Skin epidermis (tissue), 12 donors: ENCODE measurements at regions not wholly inside any gene's neighbourhood (a gene's known extent, or its start where the extent isn't known, plus 50 kb on each side); places are given as distances from the start of the nearest gene placed in this dataset.
"Not testable (repeated sequence)": the region's sequence is repeated elsewhere in the genome, so short reads cannot be mapped to it uniquely, and the experiment has no call there.

ENCODE experiments used
- H3K27ac ChIP-seq, 21 experiments: fragments of 200-600 bp; sonication (generic) in 11 of 21; one replicate each; pipeline ENCODE4 v1.5.0; 2020; ENCODE audit warnings: mild to moderate bottlenecking in 3 of 21, inconsistent platforms in 2 of 21, moderate library complexity in 2 of 21
- H3K4me3 ChIP-seq, 7 experiments: fragments of 200-600 bp; sonication (generic) in 2 of 7; one replicate each; pipeline ENCODE4 v1.5.0; 2020; ENCODE audit warnings: inconsistent platforms in 2 of 7, mild to moderate bottlenecking in 2 of 7, moderate library complexity in 1 of 7

- no peak overlapping the region for H3K27ac ChIP-seq
- H3K4me3 ChIP-seq, result no peak overlapping the region
These were observed 670.6 kb upstream of the ZNF385D start for GRCh38 chr3:22421589-22421988.

GRCh38 chr3:22431334-22431733 lies 680.3 kb upstream of the ZNF385D start:
- no peak overlapping the region for H3K4me3 ChIP-seq

GRCh38 chr3:22439626-22440025 lies 688.6 kb upstream of the ZNF385D start:
- Histone ChIP-seq H3K27ac (no peak overlapping the region), H3K4me3 (no peak overlapping the region)

More at GRCh38 chr3:22431334-22431733, 680.3 kb upstream of the ZNF385D start:
- no peak overlapping the region for H3K27ac ChIP-seq

GRCh38 chr3:22441711-22442110 lies 690.7 kb upstream of the ZNF385D start:
- Histone ChIP-seq H3K27ac (no peak overlapping the region), H3K4me3 (no peak overlapping the region)

- Histone ChIP-seq H3K4me3 (no peak overlapping the region), H3K27ac (no peak overlapping the region)
These were observed 692.7 kb upstream of the ZNF385D start for GRCh38 chr3:22443571-22444233.

GRCh38 chr3:22445336-22445735 lies 694.3 kb upstream of the ZNF385D start:
- H3K27ac ChIP-seq, H3K4me3 ChIP-seq: not testable (repeated sequence)

GRCh38 chr3:22450786-22451400 lies 699.9 kb upstream of the ZNF385D start:
- H3K4me3 ChIP-seq, result no peak overlapping the region
- H3K27ac ChIP-seq, result no peak overlapping the region

GRCh38 chr3:22451501-22451900 lies 700.5 kb upstream of the ZNF385D start:
- Histone ChIP-seq H3K4me3 (no peak overlapping the region), H3K27ac (no peak overlapping the region)

GRCh38 chr3:22453906-22454535 lies 703.0 kb upstream of the ZNF385D start:
- no peak overlapping the region for H3K27ac ChIP-seq
- no peak overlapping the region for H3K4me3 ChIP-seq

- H3K4me3 ChIP-seq, result no peak overlapping the region
- no peak overlapping the region for H3K27ac ChIP-seq
These were observed 719.0 kb upstream of the ZNF385D start for GRCh38 chr3:22469995-22470394.

GRCh38 chr3:22471557-22471956 lies 720.5 kb upstream of the ZNF385D start:
- H3K4me3 ChIP-seq, result no peak overlapping the region
- no peak overlapping the region for H3K27ac ChIP-seq

- H3K27ac ChIP-seq, result no peak overlapping the region
- no peak overlapping the region for H3K4me3 ChIP-seq
These were observed 723.9 kb upstream of the ZNF385D start for GRCh38 chr3:22474706-22475445.

- H3K27ac ChIP-seq, result no peak overlapping the region
- H3K4me3 ChIP-seq, result no peak overlapping the region
These were observed 724.7 kb upstream of the ZNF385D start for GRCh38 chr3:22475665-22476240.

GRCh38 chr3:22476976-22477375 lies 726.0 kb upstream of the ZNF385D start:
- Histone ChIP-seq H3K27ac (no peak overlapping the region), H3K4me3 (no peak overlapping the region)

GRCh38 chr3:22485954-22486353 lies 717.2 kb upstream of the UBE2E2 start:
- Histone ChIP-seq H3K27ac (no peak overlapping the region), H3K4me3 (no peak overlapping the region)

GRCh38 chr3:22490747-22491146 lies 712.4 kb upstream of the UBE2E2 start:
- H3K4me3 ChIP-seq, result no peak overlapping the region
- no peak overlapping the region for H3K27ac ChIP-seq

- no peak overlapping the region for H3K4me3 ChIP-seq
- H3K27ac ChIP-seq, result no peak overlapping the region
These were observed 711.8 kb upstream of the UBE2E2 start for GRCh38 chr3:22491344-22491743.

GRCh38 chr3:22492342-22492741 lies 710.8 kb upstream of the UBE2E2 start:
- Histone ChIP-seq H3K27ac (no peak overlapping the region), H3K4me3 (no peak overlapping the region)

GRCh38 chr3:22495241-22495640 lies 707.9 kb upstream of the UBE2E2 start:
- Histone ChIP-seq H3K4me3 (no peak overlapping the region), H3K27ac (no peak overlapping the region)

GRCh38 chr3:22495791-22496190 lies 707.3 kb upstream of the UBE2E2 start:
- no peak overlapping the region for H3K27ac ChIP-seq
- no peak overlapping the region for H3K4me3 ChIP-seq
